Vagina (tissue), 2 donors: ENCODE measurements at regions not wholly inside any gene's neighbourhood (a gene's known extent, or its start where the extent isn't known, plus 50 kb on each side); places are given as distances from the start of the nearest gene placed in this dataset.
"Not testable (repeated sequence)": the region's sequence is repeated elsewhere in the genome, so short reads cannot be mapped to it uniquely, and the experiment has no call there.

Experiments
- CTCF ChIP-seq, 3 experiments: fragments of 450-650 bp in 2 of 3; fragments of 200-600 bp in 1 of 3; sonication (generic) in 1 of 3; IDR thresholded peaks; one replicate each; pipeline ENCODE4 v1.5.1; 2017 to 2019; ENCODE audit warnings: antibody characterized with exemption in 3 of 3, mild to moderate bottlenecking in 2 of 3, moderate library complexity in 2 of 3
- POLR2A ChIP-seq, 2 donors: fragments of 450-650 bp; IDR thresholded peaks; one replicate each; pipeline ENCODE4 v1.6.1; 2017; ENCODE audit warnings: antibody characterized with exemption in 2 of 2, mild to moderate bottlenecking in 2 of 2, moderate library complexity in 2 of 2

- not testable (repeated sequence) for TF ChIP-seq POLR2A, CTCF (IDR thresholded peaks at IDR 0.05)
These were observed 578.4 kb upstream of the FOXG1 start for GRCh38 chr14:28187902-28188830.
